ENCODE measurements at regions not wholly inside any gene's neighbourhood (a gene's known extent, or its start where the extent isn't known, plus 50 kb on each side); places are given as distances from the start of the nearest gene placed in this dataset.

DNA sequence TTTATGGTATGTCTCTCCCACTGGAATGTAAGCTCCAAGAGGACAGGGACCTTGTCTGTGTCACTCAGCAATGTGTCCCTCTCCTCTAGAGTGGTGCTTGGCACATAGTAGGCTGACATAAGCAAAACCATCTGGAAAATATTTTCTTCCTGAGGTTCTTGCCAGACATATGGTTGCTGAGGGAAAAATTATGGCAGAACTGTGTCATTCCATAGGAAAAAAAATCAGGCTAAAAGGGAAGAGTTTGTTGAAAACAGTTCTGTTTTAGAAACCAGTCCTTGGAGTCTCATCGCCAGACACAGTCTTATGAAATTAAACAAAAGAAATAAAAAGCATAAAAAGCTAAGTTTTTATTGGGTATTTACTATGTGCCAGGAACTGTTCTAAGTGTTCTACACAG lies 60.9 kb downstream of the RTL9 start:
- no peak for ATAC-seq (replicated peaks in 6 of 8)
- WGBS, 10 experiments: 33 to 100% (median 100%) methylated on average over 1 of the region's 1 CpG; no CpG with 5 or more reads in 6 of the 10 experiments
- in situ Hi-C loops (cut with MboI; ENCODE audit: low pct_unique_long_range_greater_than_20kb in 2 of 9, low sequenced_read_pairs in 9 of 9, unreplicated experiment in 9 of 9): loop anchor here in 4 of 9 experiments (25.0 kb wide), 1 partner anchor 257 kb away; no protein-coding TSS in a partner anchor
- peaks cover 16 to 31% of the 10 kb centered on the region in 2 donors for H3K4me1 ChIP-seq (replicated peaks in 1 of 2)
- peak overlapping the region in 1 of 2 donors; percentile 67 for H3K27ac ChIP-seq
- no peak overlapping the region for H3K4me3 ChIP-seq

DNA sequence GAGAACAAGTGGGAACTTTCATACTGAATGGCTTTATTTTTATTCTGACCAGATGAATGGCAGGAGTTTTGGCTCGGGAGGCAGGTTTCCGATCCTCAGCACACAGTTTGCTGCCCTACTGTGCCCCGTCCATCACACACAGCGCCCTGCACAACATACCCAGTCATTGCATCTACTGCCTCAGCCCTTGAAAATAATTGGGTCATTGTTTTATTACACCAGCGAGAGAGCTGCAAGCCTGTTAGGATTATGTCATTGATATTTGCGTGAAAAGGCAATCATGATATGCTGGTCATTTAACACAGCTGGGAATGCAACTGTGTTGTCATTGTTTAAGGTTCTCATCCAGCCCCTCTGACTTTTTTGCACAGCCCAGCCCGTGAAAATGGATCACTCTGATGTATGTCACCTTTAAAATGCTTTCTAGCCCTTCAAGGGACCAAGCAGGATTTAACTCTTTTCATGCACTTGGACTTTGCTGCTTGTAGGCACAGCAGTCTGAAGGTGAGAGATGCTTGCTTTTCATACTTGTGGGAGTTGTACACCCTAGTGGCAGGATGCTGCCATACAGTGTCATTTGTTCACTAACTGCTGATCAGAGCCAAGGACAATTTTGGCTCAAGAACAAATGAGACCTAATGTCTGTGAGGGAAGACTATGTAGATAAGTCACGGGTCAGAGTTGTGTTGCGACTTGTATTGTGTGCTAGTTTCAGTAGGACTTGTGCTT lies 62.3 kb downstream of the RTL9 start:
- H3K4me3 ChIP-seq: no peak overlapping the region
- in situ Hi-C loops (cut with MboI; ENCODE audit: low pct_unique_long_range_greater_than_20kb in 2 of 9, low sequenced_read_pairs in 9 of 9, unreplicated experiment in 9 of 9): loop anchor here in 4 of 9 experiments (25.0 kb wide), 1 partner anchor 259 kb away; no protein-coding TSS in a partner anchor
- peak in 2 of 8 experiments; percentile 12 to 23 for ATAC-seq (replicated peaks in 6 of 8)
- 8 to 50% (median 38%) methylated on average over 1 to 9 of the region's 9 CpGs; no CpG with 5 or more reads in 7 of the 10 experiments for WGBS, 10 experiments
- H3K4me1 ChIP-seq (replicated peaks in 1 of 2): peaks cover 26 to 40% of the 10 kb centered on the region in 2 donors
- peak overlapping the region in 1 of 2 donors; percentile 30 for H3K27ac ChIP-seq

DNA sequence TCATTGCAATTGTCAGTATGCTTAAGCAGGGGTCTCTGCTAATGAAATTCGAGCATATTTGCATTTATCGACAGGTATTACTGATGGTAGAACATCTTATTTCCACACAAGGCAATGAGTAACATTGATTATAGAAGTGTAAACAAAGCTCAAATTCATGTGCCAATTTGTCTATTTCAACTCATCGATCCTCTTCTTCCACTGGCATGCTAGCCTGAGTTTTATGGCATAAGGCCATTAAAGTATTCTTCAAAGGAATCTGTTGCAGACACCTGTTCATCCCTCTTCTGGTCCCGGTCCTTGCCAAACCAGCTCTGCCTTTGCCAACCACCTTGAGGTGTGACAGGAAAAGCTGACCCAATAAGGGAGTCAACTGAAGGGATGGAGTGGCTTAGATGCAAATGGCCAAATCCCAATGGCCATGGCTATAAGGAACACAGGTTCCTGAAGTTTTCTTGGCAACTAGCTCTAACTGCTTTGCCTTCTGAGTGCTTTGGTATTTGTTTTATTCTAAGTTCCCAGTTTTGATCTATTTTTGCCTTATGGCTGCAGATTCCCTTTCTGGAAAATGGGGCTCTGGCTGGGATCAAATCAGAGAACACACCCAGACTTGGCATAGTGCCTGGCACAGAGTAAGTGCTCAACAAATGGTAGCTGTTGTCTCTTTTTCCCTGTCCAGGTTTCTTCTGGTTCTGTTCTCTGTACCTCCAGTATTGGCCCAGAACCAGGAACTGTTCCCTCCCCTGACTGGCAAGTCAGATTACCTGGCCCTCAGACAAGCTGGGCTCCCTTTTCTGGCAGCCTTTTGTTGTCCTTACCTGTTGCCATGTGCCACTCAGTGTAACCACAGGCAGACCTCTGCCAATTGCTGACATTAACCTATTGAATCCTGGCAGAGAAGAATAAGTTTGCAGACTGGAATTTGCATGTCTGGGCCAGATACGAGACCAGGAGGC lies 63.1 kb downstream of the RTL9 start:
- in situ Hi-C loops (cut with MboI; ENCODE audit: low pct_unique_long_range_greater_than_20kb in 2 of 9, low sequenced_read_pairs in 9 of 9, unreplicated experiment in 9 of 9): loop anchor here in 4 of 9 experiments (25.0 kb wide), 1 partner anchor 259 kb away; no protein-coding TSS in a partner anchor
- H3K27ac ChIP-seq: no peak overlapping the region
- ATAC-seq (replicated peaks in 6 of 8): no peak

DNA sequence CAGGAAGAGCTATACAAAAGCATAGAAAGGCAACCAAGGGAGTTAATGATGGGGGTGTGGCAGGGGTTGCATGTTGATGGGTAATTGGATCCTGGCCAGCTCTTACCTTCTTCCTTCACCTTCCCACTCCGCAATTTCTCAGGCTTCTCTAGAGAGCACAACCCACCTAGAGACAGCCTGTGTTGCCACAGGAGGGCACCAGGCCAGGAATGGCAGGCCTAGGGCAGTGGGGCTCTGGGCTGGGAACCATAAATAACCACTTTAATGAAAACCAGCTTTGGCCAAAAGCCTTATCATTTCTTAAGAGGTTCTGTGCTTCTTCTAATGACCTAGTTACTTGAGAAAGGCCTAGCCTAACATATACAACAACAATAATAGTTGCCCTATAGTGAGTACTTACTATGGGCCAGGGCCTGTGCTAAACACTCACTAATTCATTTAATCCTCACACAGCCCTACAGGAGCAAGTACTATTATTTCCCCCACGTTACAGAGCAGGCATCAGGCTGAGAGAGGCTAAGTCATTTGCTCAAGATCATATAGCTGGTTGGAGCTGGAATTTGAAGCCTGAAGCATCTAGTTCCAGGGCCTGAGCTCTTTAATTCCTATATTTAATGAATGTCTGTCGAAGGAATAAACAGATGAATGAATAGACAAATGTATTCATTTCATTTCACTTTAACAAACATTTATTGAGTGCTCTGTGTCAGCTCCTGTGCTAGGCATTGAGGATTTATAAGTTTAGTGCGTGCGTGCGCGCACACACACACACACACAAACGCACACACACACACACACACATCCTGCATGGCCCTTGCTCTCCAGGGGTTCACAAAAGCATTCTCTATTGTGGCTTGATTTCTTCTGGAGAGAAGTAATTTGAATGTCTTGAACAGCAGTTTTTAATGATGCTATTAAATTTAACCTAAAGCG lies 66.8 kb downstream of the RTL9 start:
- H3K4me3 ChIP-seq: no peak overlapping the region
- 31 to 100% (median 50%) methylated on average over 1 to 8 of the region's 9 CpGs; no CpG with 5 or more reads in 3 of the 10 experiments for WGBS, 10 experiments

More for the DNA sequence above, 63.1 kb downstream of the RTL9 start:
- Histone ChIP-seq H3K4me3 (no peak overlapping the region), H3K4me1 (replicated peaks in 1 of 2) (peaks cover 31 to 44% of the 10 kb centered on the region in 2 donors)
- WGBS, 10 experiments: 58 to 100% (median 74%) methylated on average over 2 to 3 of the region's 5 CpGs; no CpG with 5 or more reads in 4 of the 10 experiments

DNA sequence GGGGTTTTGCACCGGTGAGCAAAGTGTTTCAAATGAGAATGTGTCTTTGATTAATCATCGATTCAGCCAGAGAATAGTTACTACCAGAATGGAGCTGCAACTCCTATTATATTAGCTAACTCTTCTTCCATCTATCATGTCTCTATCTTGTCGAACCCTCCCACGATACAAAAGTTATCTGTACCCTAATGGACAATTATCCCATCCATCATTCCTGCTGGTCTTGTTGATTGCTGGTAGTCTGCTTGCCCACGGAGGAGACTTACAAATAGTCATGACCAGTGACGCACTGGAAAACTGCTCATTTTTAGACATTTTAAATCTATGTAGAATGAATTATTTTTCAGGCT lies 67.5 kb downstream of the RTL9 start:
- 7 to 100% (median 40%) methylated on average over 1 to 6 of the region's 6 CpGs; no CpG with 5 or more reads in 4 of the 10 experiments for WGBS, 10 experiments
- in situ Hi-C loops (cut with MboI; ENCODE audit: low pct_unique_long_range_greater_than_20kb in 2 of 9, low sequenced_read_pairs in 9 of 9, unreplicated experiment in 9 of 9): loop anchor here in 4 of 9 experiments (25.0 kb wide), 4 partner anchors 411 to 811 kb away; no protein-coding TSS in a partner anchor
- Histone ChIP-seq H3K27ac (no peak overlapping the region), H3K4me1 (replicated peaks in 1 of 2) (peaks cover 16 to 17% of the 10 kb centered on the region in 2 donors), H3K4me3 (no peak overlapping the region)
- peak in 5 of 8 experiments; percentile 72 to 83 (median 78) for ATAC-seq (replicated peaks in 6 of 8)

More for the DNA sequence above, 66.8 kb downstream of the RTL9 start:
- Histone ChIP-seq H3K27ac (peak overlapping the region; percentile 37 to 71), H3K4me1 (replicated peaks in 1 of 2) (peaks cover 16 to 23% of the 10 kb centered on the region in 2 donors)
- in situ Hi-C loops (cut with MboI; ENCODE audit: low pct_unique_long_range_greater_than_20kb in 2 of 9, low sequenced_read_pairs in 9 of 9, unreplicated experiment in 9 of 9): loop anchor here in 4 of 9 experiments (25.0 kb wide), 4 partner anchors 412 to 812 kb away; no protein-coding TSS in a partner anchor
- peak in 6 of 8 experiments; percentile 36 to 90 (median 86) for ATAC-seq (replicated peaks in 6 of 8)

DNA sequence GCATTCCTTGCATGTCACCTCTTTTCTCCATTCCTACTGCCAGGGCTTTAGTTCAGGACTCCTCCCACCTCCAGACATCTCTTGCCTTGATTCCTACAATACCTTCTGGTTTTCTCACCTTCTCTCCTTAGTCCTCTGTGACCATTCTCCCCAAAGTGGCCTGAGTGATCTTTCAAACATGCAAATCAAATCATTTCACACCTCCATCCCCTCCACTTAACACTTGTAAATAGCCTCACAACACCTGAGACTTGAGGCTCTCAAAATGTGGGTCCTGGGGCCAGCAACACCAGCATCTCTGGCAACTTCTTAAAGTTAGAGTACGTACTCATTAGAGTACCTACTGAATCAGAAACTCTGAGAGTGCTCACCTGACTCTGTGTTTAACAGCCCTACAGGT lies 68.4 kb downstream of the RTL9 start:
- peaks cover 19 to 21% of the 10 kb centered on the region in 2 donors for H3K4me1 ChIP-seq (replicated peaks in 1 of 2)
- no peak for ATAC-seq (replicated peaks in 6 of 8)
- in situ Hi-C loops (cut with MboI; ENCODE audit: low pct_unique_long_range_greater_than_20kb in 2 of 9, low sequenced_read_pairs in 9 of 9, unreplicated experiment in 9 of 9): loop anchor here in 4 of 9 experiments (25.0 kb wide), 4 partner anchors 410 to 810 kb away; no protein-coding TSS in a partner anchor
- no peak overlapping the region for H3K27ac ChIP-seq
- 40 to 60% methylated on average over 1 of the region's 1 CpG; no CpG with 5 or more reads in 8 of the 10 experiments for WGBS, 10 experiments
- no peak overlapping the region for H3K4me3 ChIP-seq

DNA sequence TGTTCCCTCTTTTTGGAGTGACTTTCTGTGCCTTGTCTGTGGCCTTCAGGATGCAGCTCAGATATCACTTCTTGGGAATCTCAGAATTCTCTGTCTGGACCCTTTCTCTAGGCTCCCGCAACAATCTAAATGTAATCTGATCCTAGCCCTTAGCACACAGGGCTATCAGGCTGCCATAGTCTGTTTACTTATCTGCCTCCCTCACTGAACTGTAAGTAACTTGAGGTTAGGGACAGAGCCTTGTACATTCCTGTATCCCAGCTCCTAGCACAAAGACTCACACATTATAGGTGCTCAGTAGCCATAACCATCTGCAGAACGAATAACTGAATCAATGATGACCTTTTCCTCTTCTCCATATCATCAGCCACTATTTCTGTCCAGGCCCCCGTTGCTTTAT lies 69.5 kb downstream of the RTL9 start:
- Histone ChIP-seq H3K4me1 (replicated peaks in 1 of 2) (peaks cover 27 to 30% of the 10 kb centered on the region in 2 donors), H3K27ac (no peak overlapping the region), H3K4me3 (no peak overlapping the region)
- ATAC-seq (replicated peaks in 6 of 8): no peak
- 0 to 100% (median 68%) methylated on average over 1 to 3 of the region's 3 CpGs; no CpG with 5 or more reads in 5 of the 10 experiments for WGBS, 10 experiments
- in situ Hi-C loops (cut with MboI; ENCODE audit: low pct_unique_long_range_greater_than_20kb in 2 of 9, low sequenced_read_pairs in 9 of 9, unreplicated experiment in 9 of 9): loop anchor here in 4 of 9 experiments (25.0 kb wide), 4 partner anchors 409 to 809 kb away; no protein-coding TSS in a partner anchor

DNA sequence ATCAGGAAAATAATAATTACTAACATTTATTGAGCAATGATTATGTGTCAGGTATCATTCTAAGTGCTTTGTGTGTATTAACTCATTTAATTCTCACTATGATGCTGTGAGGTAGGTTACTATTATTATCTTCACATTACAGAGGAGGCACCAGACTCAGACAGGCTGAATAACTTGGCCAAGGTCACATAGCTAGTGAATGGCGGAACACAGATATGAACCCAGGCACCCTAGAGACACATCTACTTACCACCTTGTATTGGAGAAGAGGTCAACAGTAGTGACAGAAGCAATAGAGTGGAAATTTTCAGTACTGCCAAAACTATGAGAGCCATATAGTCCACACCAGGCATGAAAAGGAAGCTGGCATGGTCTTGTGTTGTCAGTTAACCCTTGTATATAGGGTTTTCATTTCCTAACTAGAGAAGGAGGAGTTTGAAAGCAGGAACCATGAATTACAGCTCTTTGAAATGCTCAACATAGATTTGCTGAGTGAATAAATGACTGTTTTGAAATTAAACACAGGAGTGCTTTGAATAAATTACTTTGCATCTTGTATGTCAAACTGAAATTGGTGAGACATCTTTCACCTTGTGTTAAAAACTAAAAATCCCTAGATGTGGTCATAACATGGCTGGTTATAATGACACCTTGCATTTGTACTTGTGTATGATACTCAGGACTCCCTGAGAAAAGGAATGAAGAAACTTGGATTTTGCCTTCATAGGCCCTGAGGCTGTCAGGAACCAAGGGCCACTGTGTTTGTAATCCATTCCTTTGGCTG lies 71.8 kb downstream of the RTL9 start:
- WGBS, 10 experiments: 80 to 100% (median 100%) methylated on average over 1 of the region's 1 CpG; no CpG with 5 or more reads in 7 of the 10 experiments
- Histone ChIP-seq H3K27ac (no peak overlapping the region), H3K4me3 (no peak overlapping the region), H3K4me1 (replicated peaks in 1 of 2) (peaks cover 20 to 23% of the 10 kb centered on the region in 2 donors)
- no peak for ATAC-seq (replicated peaks in 6 of 8)
- in situ Hi-C loops (cut with MboI; ENCODE audit: low pct_unique_long_range_greater_than_20kb in 2 of 9, low sequenced_read_pairs in 9 of 9, unreplicated experiment in 9 of 9): loop anchor here in 4 of 9 experiments (25.0 kb wide), 4 partner anchors 407 to 807 kb away; no protein-coding TSS in a partner anchor

DNA sequence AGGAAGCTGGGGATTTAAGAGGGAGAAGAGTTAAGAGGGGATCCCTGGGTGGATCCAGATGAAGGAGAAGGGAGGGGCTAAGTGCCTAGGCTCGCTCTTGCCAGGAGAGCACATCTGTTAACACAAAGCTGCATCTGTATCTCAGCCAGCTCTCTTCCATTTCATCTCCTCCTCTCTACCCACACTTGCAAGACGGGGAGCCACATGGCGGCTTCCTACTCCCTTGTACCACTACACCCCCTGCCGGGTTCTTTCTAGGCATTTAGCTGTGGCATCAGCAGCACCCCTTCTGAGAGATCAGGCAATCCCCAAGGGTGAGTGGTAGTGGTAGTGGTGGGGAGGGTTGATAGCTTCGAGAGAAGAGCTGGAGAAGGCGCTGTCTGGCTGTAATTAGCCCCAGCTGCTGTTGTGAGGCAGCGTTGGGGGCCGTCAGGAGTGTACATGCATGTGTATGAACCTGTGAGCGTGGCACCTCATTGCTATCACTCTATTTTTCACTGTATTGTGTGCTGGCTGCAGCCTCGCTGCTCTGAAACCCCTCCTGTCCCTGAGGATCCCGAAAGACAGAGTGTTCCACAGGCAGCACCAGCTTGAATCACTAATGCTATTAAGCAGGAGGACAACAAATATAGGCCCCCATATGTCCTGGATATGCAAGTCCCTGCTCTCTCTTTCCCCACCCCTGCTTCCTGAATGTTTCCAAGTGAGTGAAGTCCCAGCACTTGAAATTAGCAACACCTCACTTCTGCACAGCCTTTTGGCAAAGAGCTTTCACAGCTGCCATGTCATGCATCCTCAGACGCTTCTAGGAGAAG lies 73.7 kb downstream of the RTL9 start:
- no peak overlapping the region for H3K4me3 ChIP-seq
- in situ Hi-C loops (cut with MboI; ENCODE audit: low pct_unique_long_range_greater_than_20kb in 2 of 9, low sequenced_read_pairs in 9 of 9, unreplicated experiment in 9 of 9): loop anchor here in 4 of 9 experiments (25.0 kb wide), 4 partner anchors 405 to 805 kb away; no protein-coding TSS in a partner anchor
- H3K27ac ChIP-seq: peak overlapping the region; percentile 48 to 49
- peak in 6 of 8 experiments; percentile 24 to 88 (median 72) for ATAC-seq (replicated peaks in 6 of 8)
- peaks cover 14 to 18% of the 10 kb centered on the region in 2 donors for H3K4me1 ChIP-seq (replicated peaks in 1 of 2)
- WGBS, 10 experiments: 38 to 85% methylated on average over 3 to 5 of the region's 12 CpGs; no CpG with 5 or more reads in 8 of the 10 experiments

DNA sequence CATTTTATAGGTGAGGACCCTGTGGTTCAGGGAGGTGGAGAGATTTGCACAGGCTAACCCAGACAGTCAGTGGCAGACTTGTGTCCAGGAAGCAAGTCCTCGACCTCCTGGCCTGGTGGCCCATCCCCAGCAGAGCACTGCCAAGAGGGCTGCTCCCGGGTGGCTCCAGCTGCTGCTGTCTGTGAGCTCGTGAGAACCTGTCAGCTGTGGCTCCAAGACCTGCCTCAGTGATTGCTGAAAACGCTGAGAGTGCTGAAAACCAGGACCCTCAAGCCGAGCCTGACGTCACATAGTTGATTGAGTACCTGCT lies 74.2 kb downstream of the RTL9 start:
- Histone ChIP-seq H3K4me3 (no peak overlapping the region), H3K27ac (peak overlapping the region in 1 of 2 donors; percentile 49), H3K4me1 (replicated peaks in 1 of 2) (peaks cover 14 to 18% of the 10 kb centered on the region in 2 donors)
- 40 to 59% methylated on average over 2 to 6 of the region's 6 CpGs; no CpG with 5 or more reads in 8 of the 10 experiments for WGBS, 10 experiments
- ATAC-seq (replicated peaks in 6 of 8): peak in 5 of 8 experiments; percentile 21 to 30 (median 27)
- in situ Hi-C loops (cut with MboI; ENCODE audit: low pct_unique_long_range_greater_than_20kb in 2 of 9, low sequenced_read_pairs in 9 of 9, unreplicated experiment in 9 of 9): loop anchor here in 4 of 9 experiments (25.0 kb wide), 4 partner anchors 404 to 804 kb away; no protein-coding TSS in a partner anchor

Measured in motor neuron (in vitro differentiated cells).